ENCODE measurements at regions not wholly inside any gene's neighbourhood (a gene's known extent, or its start where the extent isn't known, plus 50 kb on each side); places are given as distances from the start of the nearest gene placed in this dataset.

- Histone ChIP-seq H3K4me1 (replicated peaks in 1 of 2) (peaks cover 0 to 10% of the 10 kb centered on the region in 2 donors), H3K9me3 (replicated peaks in 1 of 3) (no peaks in the 10 kb centered on the region), H3K27me3 (no peaks in the 10 kb centered on the region), H3K36me3 (replicated peaks in 1 of 2) (no peaks in the 10 kb centered on the region), H3K27ac (no peak overlapping the region), H3K4me3 (no peak overlapping the region)
- 81 to 92% (median 88%) methylated on average over 4 of the region's 4 CpGs for WGBS, 4 donors
- TF ChIP-seq CTCF (IDR thresholded peaks at IDR 0.05), result no peak
- TF ChIP-seq POLR2A (IDR thresholded peaks at IDR 0.05), result no peak
- DNase-seq, result no peak
- intact Hi-C loops (cut with DNase I), result no loop called here
These were observed 87.8 kb downstream of the NAV1 start for GRCh38 chr1:201626629-201627275.

- DNase-seq, result no peak
- Histone ChIP-seq H3K9me3 (replicated peaks in 1 of 3) (no peaks in the 10 kb centered on the region), H3K4me3 (no peak overlapping the region), H3K4me1 (replicated peaks in 1 of 2) (peaks cover 0 to 10% of the 10 kb centered on the region in 2 donors), H3K36me3 (replicated peaks in 1 of 2) (no peaks in the 10 kb centered on the region), H3K27ac (no peak overlapping the region), H3K27me3 (no peaks in the 10 kb centered on the region)
- no peak for TF ChIP-seq CTCF (IDR thresholded peaks at IDR 0.05)
- no peak for TF ChIP-seq POLR2A (IDR thresholded peaks at IDR 0.05)
- 69 to 100% (median 81%) methylated on average over 1 to 6 of the region's 6 CpGs for WGBS, 4 donors
- intact Hi-C loops (cut with DNase I), result no loop called here
These were observed 89.6 kb downstream of the NAV1 start for GRCh38 chr1:201628490-201628889.

GRCh38 chr1:201630582-201630981 lies 91.7 kb downstream of the NAV1 start:
- peaks cover 0 to 7% of the 10 kb centered on the region in 2 donors for H3K4me1 ChIP-seq (replicated peaks in 1 of 2)
- no peak overlapping the region for H3K27ac ChIP-seq
- intact Hi-C loops (cut with DNase I), result no loop called here
- TF ChIP-seq POLR2A (IDR thresholded peaks at IDR 0.05) (no peak), CTCF (IDR thresholded peaks at IDR 0.05) (no peak)
- DNase-seq, result no peak
- no peaks in the 10 kb centered on the region for H3K36me3 ChIP-seq (replicated peaks in 1 of 2)
- no peaks in the 10 kb centered on the region for H3K9me3 ChIP-seq (replicated peaks in 1 of 3)
- WGBS, 4 donors, result 74 to 82% (median 78%) methylated on average over 6 of the region's 6 CpGs
- H3K27me3 ChIP-seq, result no peaks in the 10 kb centered on the region
- no peak overlapping the region for H3K4me3 ChIP-seq

- Histone ChIP-seq H3K4me1 (replicated peaks in 1 of 2) (peaks cover 0 to 6% of the 10 kb centered on the region in 2 donors), H3K27ac (no peak overlapping the region), H3K27me3 (no peaks in the 10 kb centered on the region), H3K4me3 (no peak overlapping the region), H3K36me3 (replicated peaks in 1 of 2) (no peaks in the 10 kb centered on the region), H3K9me3 (replicated peaks in 1 of 3) (no peaks in the 10 kb centered on the region)
- TF ChIP-seq CTCF (IDR thresholded peaks at IDR 0.05), result no peak
- TF ChIP-seq POLR2A (IDR thresholded peaks at IDR 0.05), result no peak
- no peak for DNase-seq
- intact Hi-C loops (cut with DNase I), result no loop called here
- WGBS, 4 donors, result 77 to 95% (median 86%) methylated on average over 7 of the region's 7 CpGs
These were observed 92.1 kb downstream of the NAV1 start for GRCh38 chr1:201631037-201631436.
